Activated CD4-positive, alpha-beta T cell treated with anti-CD3 and anti-CD28 coated beads for 24 hours (primary cell): ENCODE measurements at regions not wholly inside any gene's neighbourhood (a gene's known extent, or its start where the extent isn't known, plus 50 kb on each side); places are given as distances from the start of the nearest gene placed in this dataset.

Source experiments
- DNase-seq, 2 donors: peaks; one replicate each; pipeline ENCODE4 v3.0.0-alpha.2; 2020; ENCODE audit warnings: low read depth in 2 of 2

DNA sequence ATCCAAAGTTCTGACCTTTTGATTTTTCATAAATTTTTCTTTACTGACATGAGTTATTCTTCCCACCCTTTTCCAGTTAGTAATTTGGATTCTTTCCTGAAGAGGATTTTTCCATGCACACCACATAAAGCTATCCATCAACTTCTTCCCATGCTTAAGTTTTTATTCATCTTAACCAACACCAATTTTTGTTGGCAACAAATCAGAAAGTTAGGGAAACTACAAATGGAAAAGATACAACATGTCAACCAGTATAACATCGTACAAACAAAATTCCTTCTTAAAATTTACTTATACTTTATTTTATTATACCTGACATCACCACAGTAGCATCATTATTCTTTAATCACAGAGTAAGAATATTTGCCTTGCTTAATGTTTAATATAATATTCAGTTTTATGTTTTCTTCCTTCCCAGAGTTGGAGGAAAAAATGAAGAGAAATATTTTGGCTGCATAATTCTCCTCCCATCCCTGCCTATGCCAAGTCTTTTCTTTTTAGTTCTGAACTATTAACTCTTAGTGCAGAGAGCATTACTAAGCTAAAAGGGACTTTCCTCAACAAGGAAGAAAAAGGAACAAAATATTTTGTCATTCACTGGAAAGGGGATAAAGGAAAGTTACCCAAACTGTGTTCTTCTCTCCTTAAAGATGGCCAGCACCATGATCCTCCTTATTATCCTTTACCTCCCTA lies 67.5 kb upstream of the MEOX2 start:
- no peak for DNase-seq

GRCh38 chr7:15752377-15752776 lies 65.9 kb upstream of the MEOX2 start:
- no peak for DNase-seq

DNA sequence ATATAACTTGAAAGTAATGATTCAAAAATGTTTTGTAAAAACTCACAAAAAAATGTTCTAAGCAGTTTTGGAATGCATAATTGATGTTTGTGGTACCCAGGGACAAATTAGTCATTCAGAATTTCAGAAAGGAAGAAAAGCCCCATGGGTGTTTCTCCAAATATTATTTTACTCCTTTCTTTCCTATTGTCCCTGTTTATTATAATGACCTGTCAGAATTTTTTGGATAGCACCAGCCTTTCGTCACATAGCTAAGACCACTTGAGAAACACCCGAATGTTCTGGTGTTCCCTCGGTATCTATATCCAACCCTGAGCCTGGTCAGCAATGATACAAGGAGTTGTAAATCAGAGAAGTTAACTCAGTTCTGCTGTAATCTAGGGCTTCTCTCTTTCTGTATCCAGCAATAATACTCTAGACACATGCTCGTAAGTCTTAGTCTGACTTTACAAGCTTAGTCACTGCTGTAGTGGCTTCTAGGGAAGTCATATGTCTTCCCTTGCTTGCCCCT lies 64.8 kb upstream of the MEOX2 start:
- no peak for DNase-seq

- DNase-seq, result no peak
Measured at GRCh38 chr7:15750727-15751126, 64.2 kb upstream of the MEOX2 start.

GRCh38 chr7:15749631-15750030 lies 63.1 kb upstream of the MEOX2 start:
- no peak for DNase-seq

- no peak for DNase-seq
Measured at GRCh38 chr7:15747712-15748111, 61.2 kb upstream of the MEOX2 start.

- DNase-seq, result no peak
Measured at GRCh38 chr7:15747301-15747700, 60.8 kb upstream of the MEOX2 start.

- DNase-seq, result no peak
Measured at GRCh38 chr7:15743926-15744480, 57.5 kb upstream of the MEOX2 start.

DNA sequence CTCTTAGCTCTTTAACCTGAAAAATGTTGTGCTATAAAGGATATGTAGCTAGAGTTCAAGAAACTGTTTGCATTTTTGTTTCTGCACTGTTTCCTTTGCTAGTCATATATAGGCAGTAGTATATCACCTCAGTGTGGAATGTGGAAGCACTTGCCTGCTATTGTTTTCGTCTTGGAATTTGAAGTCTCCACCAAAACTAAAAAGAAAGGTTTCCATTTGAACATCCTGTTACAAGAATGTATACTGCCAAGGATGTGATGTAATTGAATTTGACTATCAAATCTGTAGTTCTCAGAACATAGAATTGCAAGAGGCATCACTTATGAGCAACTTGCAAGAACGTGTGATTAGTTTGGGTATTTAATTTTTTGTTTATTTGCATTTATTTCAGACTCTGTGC lies 51.1 kb upstream of the MEOX2 start:
- DNase-seq, result no peak
